Loucy (cell line): ENCODE measurements at regions not wholly inside any gene's neighbourhood (a gene's known extent, or its start where the extent isn't known, plus 50 kb on each side); places are given as distances from the start of the nearest gene placed in this dataset.

Experiments used
- H2AFZ ChIP-seq: fragments of 200-600 bp; sonication (generic); 2 replicates; pipeline ENCODE4 v1.6.0; 2016; ENCODE audit warnings: antibody characterized with exemption, mild to moderate bottlenecking, low read length, moderate library complexity
- H3F3A ChIP-seq: fragments of 200-600 bp; 2 replicates; pipeline ENCODE4 v1.6.0; 2016; ENCODE audit warnings: antibody characterized with exemption, low read depth, mild to moderate bottlenecking
- H3K27me3 ChIP-seq: fragments of 200-600 bp; sonication (generic); 2 replicates; pipeline ENCODE4 v1.6.1; 2014; ENCODE audit warnings: low read length, mild to moderate bottlenecking; ENCODE audit not compliant: insufficient read depth, poor library complexity, severe bottlenecking
- H3K36me3 ChIP-seq: fragments of 200-600 bp; sonication (generic); 2 replicates; pipeline ENCODE4 v1.6.1; 2016; ENCODE audit warnings: low read length; ENCODE audit not compliant: insufficient read depth
- H3K4me1 ChIP-seq: fragments of 200-600 bp; sonication (generic); 2 replicates; pipeline ENCODE4 v1.5.1; 2014; ENCODE audit warnings: low read length, mild to moderate bottlenecking; ENCODE audit not compliant: insufficient read depth, poor library complexity, severe bottlenecking
- H3K4me2 ChIP-seq: fragments of 200-600 bp; sonication (generic); 2 replicates; pipeline ENCODE4 v1.6.0; 2014; ENCODE audit warnings: antibody characterized with exemption, low read length, low read depth, mild to moderate bottlenecking; ENCODE audit not compliant: poor library complexity, severe bottlenecking
- H3K4me3 ChIP-seq: fragments of 200-600 bp; sonication (generic); 2 replicates; pipeline ENCODE4 v1.5.1; 2014; ENCODE audit warnings: low read length, mild to moderate bottlenecking, mixed read lengths; ENCODE audit not compliant: poor library complexity, severe bottlenecking
- H3K79me2 ChIP-seq: fragments of 200-600 bp; sonication (generic); 2 replicates; pipeline ENCODE4 v1.6.1; 2014; ENCODE audit warnings: low read length; ENCODE audit not compliant: insufficient read depth
- H3K9ac ChIP-seq: fragments of 200-600 bp; sonication (generic); 2 replicates; pipeline ENCODE4 v1.6.0; 2014; ENCODE audit warnings: mild to moderate bottlenecking, low read depth, low read length, moderate library complexity; ENCODE audit not compliant: poor library complexity, severe bottlenecking
- H3K9me2 ChIP-seq: fragments of 200-600 bp; sonication (generic); replicated peaks from 2 replicates; pipeline ENCODE4 v1.6.1; 2016; ENCODE audit warnings: low read depth, low read length, mixed read lengths
- H3K9me3 ChIP-seq: fragments of 200-600 bp; sonication (generic); 2 replicates; pipeline ENCODE4 v1.6.1; 2014; ENCODE audit warnings: mild to moderate bottlenecking, antibody characterized with exemption, low read length, low read depth; ENCODE audit not compliant: insufficient read depth
- H4K20me1 ChIP-seq: fragments of 200-600 bp; sonication (generic); 2 replicates; pipeline ENCODE4 v1.6.0; 2014; ENCODE audit warnings: antibody characterized with exemption, low read length, mild to moderate bottlenecking; ENCODE audit not compliant: insufficient read depth, poor library complexity, severe bottlenecking
- EZH2phosphoT487 ChIP-seq: fragments of 200-600 bp; IDR thresholded peaks from 2 replicates; pipeline ENCODE4 v1.6.1; 2018; ENCODE audit warnings: antibody characterized with exemption, mild to moderate bottlenecking, moderate library complexity, borderline replicate concordance
- TF ChIP-seq, protein P1 (sequence below): fragments of 200-600 bp; sonication (generic); conservative IDR thresholded peaks from 2 replicates; pipeline ENCODE4 v1.5.1; 2014; ENCODE audit warnings: mild to moderate bottlenecking, antibody characterized with exemption, low read length

DNA sequence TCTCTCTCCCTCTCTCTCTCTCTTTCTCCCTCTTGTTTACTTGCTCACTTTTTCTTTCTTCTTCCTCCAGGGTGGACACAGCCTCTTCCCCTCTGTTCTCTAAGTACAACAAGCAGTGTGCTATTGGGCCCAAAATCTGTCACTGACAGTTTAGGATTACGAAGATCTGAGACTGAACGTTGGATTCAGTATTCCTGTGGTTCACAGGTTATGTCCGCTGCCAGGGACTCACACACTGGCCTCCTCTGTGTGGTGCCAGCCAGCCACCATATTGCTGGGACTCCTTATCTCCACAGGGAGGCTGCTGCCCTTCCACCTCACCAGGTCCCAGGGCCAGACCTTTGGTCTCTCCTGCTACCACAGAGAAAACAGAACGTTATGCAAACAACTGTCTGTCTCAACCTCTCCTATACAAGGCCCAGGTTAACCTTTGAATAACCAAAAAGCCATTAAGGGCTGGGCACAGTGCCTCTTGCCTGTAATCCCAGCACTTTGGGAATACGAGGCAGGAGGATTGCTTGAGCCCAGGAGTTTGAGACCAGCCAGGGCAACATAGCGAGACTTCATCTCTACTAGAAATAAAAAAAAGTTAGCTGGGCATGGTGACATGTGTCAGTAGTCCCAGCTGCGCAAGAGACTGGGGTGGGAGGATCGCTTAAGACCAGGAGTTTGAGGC, 171.9 kb upstream of the RAB4A start:
- no peaks in the 10 kb centered on the region for H3K4me1 ChIP-seq
- no peak overlapping the region for H3K4me2 ChIP-seq
- no peaks in the 10 kb centered on the region for H3K9me3 ChIP-seq
- no peaks in the 10 kb centered on the region for H3K79me2 ChIP-seq
- H3K4me3 ChIP-seq = no peak overlapping the region
- H3K27me3 ChIP-seq = no peaks in the 10 kb centered on the region
- no peaks in the 10 kb centered on the region for H4K20me1 ChIP-seq
- H2AFZ ChIP-seq = no peak overlapping the region
- no peaks in the 10 kb centered on the region for H3K9me2 ChIP-seq
- H3K9ac ChIP-seq = no peak overlapping the region
- TF ChIP-seq, protein P1, sequence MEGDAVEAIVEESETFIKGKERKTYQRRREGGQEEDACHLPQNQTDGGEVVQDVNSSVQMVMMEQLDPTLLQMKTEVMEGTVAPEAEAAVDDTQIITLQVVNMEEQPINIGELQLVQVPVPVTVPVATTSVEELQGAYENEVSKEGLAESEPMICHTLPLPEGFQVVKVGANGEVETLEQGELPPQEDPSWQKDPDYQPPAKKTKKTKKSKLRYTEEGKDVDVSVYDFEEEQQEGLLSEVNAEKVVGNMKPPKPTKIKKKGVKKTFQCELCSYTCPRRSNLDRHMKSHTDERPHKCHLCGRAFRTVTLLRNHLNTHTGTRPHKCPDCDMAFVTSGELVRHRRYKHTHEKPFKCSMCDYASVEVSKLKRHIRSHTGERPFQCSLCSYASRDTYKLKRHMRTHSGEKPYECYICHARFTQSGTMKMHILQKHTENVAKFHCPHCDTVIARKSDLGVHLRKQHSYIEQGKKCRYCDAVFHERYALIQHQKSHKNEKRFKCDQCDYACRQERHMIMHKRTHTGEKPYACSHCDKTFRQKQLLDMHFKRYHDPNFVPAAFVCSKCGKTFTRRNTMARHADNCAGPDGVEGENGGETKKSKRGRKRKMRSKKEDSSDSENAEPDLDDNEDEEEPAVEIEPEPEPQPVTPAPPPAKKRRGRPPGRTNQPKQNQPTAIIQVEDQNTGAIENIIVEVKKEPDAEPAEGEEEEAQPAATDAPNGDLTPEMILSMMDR = no peak
- TF ChIP-seq EZH2phosphoT487 = no peak
- no peaks in the 10 kb centered on the region for H3F3A ChIP-seq
- no peaks in the 10 kb centered on the region for H3K36me3 ChIP-seq

GRCh38 chr1:229101011-229101871, 169.7 kb upstream of the RAB4A start:
- H4K20me1 ChIP-seq = no peaks in the 10 kb centered on the region
- H3K4me3 ChIP-seq = no peak overlapping the region
- no peaks in the 10 kb centered on the region for H3K9me3 ChIP-seq
- H3F3A ChIP-seq = no peaks in the 10 kb centered on the region
- no peak overlapping the region for H3K9ac ChIP-seq
- H3K27me3 ChIP-seq = no peaks in the 10 kb centered on the region
- H2AFZ ChIP-seq = no peak overlapping the region
- H3K36me3 ChIP-seq = no peaks in the 10 kb centered on the region
- H3K4me2 ChIP-seq = no peak overlapping the region
- H3K9me2 ChIP-seq = no peaks in the 10 kb centered on the region
- no peaks in the 10 kb centered on the region for H3K79me2 ChIP-seq
- TF ChIP-seq, protein P1 = no peak
- TF ChIP-seq EZH2phosphoT487 = no peak
- no peaks in the 10 kb centered on the region for H3K4me1 ChIP-seq

- Histone ChIP-seq H3K4me1 (no peaks in the 10 kb centered on the region), H3F3A (no peaks in the 10 kb centered on the region), H3K36me3 (no peaks in the 10 kb centered on the region), H3K4me3 (no peak overlapping the region), H3K79me2 (no peaks in the 10 kb centered on the region), H3K9me3 (no peaks in the 10 kb centered on the region), H2AFZ (no peak overlapping the region), H3K4me2 (no peak overlapping the region), H3K27me3 (no peaks in the 10 kb centered on the region), H3K9me2 (no peaks in the 10 kb centered on the region), H3K9ac (no peak overlapping the region), H4K20me1 (no peaks in the 10 kb centered on the region)
- no peak for TF ChIP-seq EZH2phosphoT487
- TF ChIP-seq, protein P1 = peak; percentile 43
Observed at GRCh38 chr1:229102741-229103391, 168.0 kb upstream of the RAB4A start.
